Epithelial cell of proximal tubule (primary cell): ENCODE measurements at regions not wholly inside any gene's neighbourhood (a gene's known extent, or its start where the extent isn't known, plus 50 kb on each side); places are given as distances from the start of the nearest gene placed in this dataset.

Source experiments
- DNase-seq: peaks from one replicate; pipeline ENCODE4 v3.0.0-alpha.2; 2011; ENCODE audit warnings: low read depth
- H3K4me3 ChIP-seq: 2 replicates; pipeline ENCODE4 v1.5.1; 2011; ENCODE audit warnings: low read depth, mild to moderate bottlenecking, low read length
- CTCF ChIP-seq: conservative IDR thresholded peaks from 2 replicates; pipeline ENCODE4 v1.5.1; 2012; ENCODE audit warnings: low read depth, mild to moderate bottlenecking, low read length

- no peak overlapping the region for H3K4me3 ChIP-seq
- DNase-seq: no peak
- TF ChIP-seq CTCF: no peak
Measured at GRCh38 chr4:188262464-188262863, 123.2 kb downstream of the TRIML1 start.

- no peak for TF ChIP-seq CTCF
- no peak for DNase-seq
- H3K4me3 ChIP-seq: no peak overlapping the region
Measured at GRCh38 chr4:188263321-188263720, 124.1 kb downstream of the TRIML1 start.

DNA sequence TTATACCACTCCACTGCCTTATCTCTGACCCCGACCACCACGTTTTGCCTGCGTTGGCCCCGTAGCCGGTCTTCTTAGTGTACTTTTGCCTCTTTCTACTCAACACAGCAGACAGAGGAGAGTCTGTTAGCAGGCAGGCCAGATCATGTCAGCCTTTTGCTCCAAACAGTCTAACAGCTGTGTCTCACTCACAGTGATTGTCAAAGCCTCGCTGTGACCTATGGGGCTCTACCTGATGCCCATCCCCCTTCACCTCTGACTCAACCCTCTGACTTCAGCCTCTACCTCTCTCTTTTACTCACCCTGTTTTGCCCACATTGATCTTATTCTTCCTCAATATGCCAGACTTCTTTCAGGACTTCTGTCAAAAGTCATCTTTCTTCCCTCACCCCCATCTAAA lies 127.1 kb downstream of the TRIML1 start:
- no peak overlapping the region for H3K4me3 ChIP-seq
- DNase-seq: no peak
- TF ChIP-seq CTCF: no peak

GRCh38 chr4:188268131-188268908 lies 129.1 kb downstream of the TRIML1 start:
- no peak for TF ChIP-seq CTCF
- no peak for DNase-seq
- H3K4me3 ChIP-seq: no peak overlapping the region

GRCh38 chr4:188270273-188271069 lies 131.2 kb downstream of the TRIML1 start:
- no peak overlapping the region for H3K4me3 ChIP-seq
- TF ChIP-seq CTCF: no peak
- DNase-seq: no peak

- H3K4me3 ChIP-seq: no peak overlapping the region
- no peak for DNase-seq
- no peak for TF ChIP-seq CTCF
Measured at GRCh38 chr4:188275686-188276085, 136.4 kb downstream of the TRIML1 start.
